Sigmoid colon (tissue), 3 donors: ENCODE measurements at regions not wholly inside any gene's neighbourhood (a gene's known extent, or its start where the extent isn't known, plus 50 kb on each side); places are given as distances from the start of the nearest gene placed in this dataset.

ENCODE experiments used
- POLR2A ChIP-seq, 2 donors: fragments of 450-650 bp; IDR thresholded peaks; one replicate each; pipeline ENCODE4 v1.6.1; 2016; ENCODE audit warnings: antibody characterized with exemption in 2 of 2, mild to moderate bottlenecking in 2 of 2, moderate library complexity in 2 of 2
- TF ChIP-seq, protein P1 (sequence below), 4 experiments: fragments of 450-650 bp in 3 of 4; fragments of 200-600 bp in 1 of 4; IDR thresholded peaks; one replicate each; pipeline ENCODE4 v1.5.1; 2016 to 2019; ENCODE audit warnings: antibody characterized with exemption in 4 of 4, mild to moderate bottlenecking in 3 of 4, moderate library complexity in 2 of 4

DNA sequence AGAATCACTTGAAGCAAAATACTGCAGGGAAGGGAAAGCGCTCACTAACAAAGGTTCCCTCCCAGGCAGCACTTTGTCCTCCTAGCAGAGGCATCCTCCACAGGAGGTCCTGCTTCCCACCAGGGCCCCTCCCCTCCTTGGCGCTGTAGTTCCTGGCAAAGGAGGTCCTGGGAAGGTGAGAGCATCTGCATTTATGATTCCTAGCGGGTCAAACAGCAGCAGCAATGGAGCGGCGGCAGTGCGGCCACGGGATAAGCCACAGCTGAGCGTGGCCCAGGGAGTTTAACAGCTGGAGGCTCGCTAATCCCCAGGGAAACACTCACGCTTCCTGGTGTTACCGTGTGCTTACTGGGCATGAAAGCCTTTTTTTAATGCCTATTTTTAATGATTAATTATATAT is 185.8 kb downstream of the TTLL2 start:
- TF ChIP-seq, protein P1, sequence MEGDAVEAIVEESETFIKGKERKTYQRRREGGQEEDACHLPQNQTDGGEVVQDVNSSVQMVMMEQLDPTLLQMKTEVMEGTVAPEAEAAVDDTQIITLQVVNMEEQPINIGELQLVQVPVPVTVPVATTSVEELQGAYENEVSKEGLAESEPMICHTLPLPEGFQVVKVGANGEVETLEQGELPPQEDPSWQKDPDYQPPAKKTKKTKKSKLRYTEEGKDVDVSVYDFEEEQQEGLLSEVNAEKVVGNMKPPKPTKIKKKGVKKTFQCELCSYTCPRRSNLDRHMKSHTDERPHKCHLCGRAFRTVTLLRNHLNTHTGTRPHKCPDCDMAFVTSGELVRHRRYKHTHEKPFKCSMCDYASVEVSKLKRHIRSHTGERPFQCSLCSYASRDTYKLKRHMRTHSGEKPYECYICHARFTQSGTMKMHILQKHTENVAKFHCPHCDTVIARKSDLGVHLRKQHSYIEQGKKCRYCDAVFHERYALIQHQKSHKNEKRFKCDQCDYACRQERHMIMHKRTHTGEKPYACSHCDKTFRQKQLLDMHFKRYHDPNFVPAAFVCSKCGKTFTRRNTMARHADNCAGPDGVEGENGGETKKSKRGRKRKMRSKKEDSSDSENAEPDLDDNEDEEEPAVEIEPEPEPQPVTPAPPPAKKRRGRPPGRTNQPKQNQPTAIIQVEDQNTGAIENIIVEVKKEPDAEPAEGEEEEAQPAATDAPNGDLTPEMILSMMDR (IDR thresholded peaks at IDR 0.05) = no peak
- TF ChIP-seq POLR2A (IDR thresholded peaks at IDR 0.05) = no peak
